Panc1 (cell line): ENCODE measurements at regions not wholly inside any gene's neighbourhood (a gene's known extent, or its start where the extent isn't known, plus 50 kb on each side); places are given as distances from the start of the nearest gene placed in this dataset.

Source experiments
- POLR2AphosphoS5 ChIP-seq: IDR thresholded peaks from 2 replicates; pipeline ENCODE4 v1.6.1; 2012; ENCODE audit warnings: mild to moderate bottlenecking, low read depth, low read length, moderate library complexity
- SIN3A ChIP-seq: IDR thresholded peaks from 2 replicates; pipeline ENCODE4 v1.6.1; 2012; ENCODE audit warnings: low read depth, mild to moderate bottlenecking, low read length, moderate library complexity, borderline replicate concordance; ENCODE audit not compliant: insufficient read depth
- TCF7L2 ChIP-seq: IDR thresholded peaks from 2 replicates; pipeline ENCODE4 v1.6.1; 2011; ENCODE audit warnings: mild to moderate bottlenecking, low read depth, low read length, inconsistent platforms
- TF ChIP-seq, protein P1 (sequence below): fragments of 450-650 bp; IDR thresholded peaks from 2 replicates; pipeline ENCODE4 v1.5.1; 2017; ENCODE audit warnings: mild to moderate bottlenecking
- TF ChIP-seq, protein P2 (sequence below), 2 experiments: IDR thresholded peaks; 2 replicates each; pipeline ENCODE4 v1.6.1; 2011 to 2012; ENCODE audit warnings: low read depth in 2 of 2, control low read depth in 1 of 2, low read length in 1 of 2, mild to moderate bottlenecking in 1 of 2, moderate library complexity in 1 of 2; ENCODE audit not compliant: insufficient read depth in 1 of 2

DNA sequence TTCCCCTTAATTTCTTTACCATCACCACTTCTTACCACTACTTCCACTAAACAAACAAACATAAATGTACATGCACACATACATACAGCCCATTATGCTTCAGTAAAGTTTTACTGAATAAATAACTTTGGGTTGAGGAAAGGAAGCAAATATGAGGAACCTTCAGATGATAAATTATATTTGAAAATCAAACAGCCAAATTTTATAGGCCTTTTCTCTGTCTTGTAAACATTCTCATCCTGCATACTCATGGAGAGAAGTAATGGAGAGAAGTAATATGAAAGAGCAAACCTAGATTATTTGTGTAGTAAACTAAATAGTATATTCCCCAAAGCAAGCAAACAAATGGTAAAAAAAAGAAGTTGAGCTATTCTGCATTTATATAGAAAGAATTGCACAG, 658.3 kb upstream of the RORB start:
- TF ChIP-seq, protein P1, sequence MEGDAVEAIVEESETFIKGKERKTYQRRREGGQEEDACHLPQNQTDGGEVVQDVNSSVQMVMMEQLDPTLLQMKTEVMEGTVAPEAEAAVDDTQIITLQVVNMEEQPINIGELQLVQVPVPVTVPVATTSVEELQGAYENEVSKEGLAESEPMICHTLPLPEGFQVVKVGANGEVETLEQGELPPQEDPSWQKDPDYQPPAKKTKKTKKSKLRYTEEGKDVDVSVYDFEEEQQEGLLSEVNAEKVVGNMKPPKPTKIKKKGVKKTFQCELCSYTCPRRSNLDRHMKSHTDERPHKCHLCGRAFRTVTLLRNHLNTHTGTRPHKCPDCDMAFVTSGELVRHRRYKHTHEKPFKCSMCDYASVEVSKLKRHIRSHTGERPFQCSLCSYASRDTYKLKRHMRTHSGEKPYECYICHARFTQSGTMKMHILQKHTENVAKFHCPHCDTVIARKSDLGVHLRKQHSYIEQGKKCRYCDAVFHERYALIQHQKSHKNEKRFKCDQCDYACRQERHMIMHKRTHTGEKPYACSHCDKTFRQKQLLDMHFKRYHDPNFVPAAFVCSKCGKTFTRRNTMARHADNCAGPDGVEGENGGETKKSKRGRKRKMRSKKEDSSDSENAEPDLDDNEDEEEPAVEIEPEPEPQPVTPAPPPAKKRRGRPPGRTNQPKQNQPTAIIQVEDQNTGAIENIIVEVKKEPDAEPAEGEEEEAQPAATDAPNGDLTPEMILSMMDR: no peak
- no peak for TF ChIP-seq POLR2AphosphoS5
- TF ChIP-seq, protein P2, sequence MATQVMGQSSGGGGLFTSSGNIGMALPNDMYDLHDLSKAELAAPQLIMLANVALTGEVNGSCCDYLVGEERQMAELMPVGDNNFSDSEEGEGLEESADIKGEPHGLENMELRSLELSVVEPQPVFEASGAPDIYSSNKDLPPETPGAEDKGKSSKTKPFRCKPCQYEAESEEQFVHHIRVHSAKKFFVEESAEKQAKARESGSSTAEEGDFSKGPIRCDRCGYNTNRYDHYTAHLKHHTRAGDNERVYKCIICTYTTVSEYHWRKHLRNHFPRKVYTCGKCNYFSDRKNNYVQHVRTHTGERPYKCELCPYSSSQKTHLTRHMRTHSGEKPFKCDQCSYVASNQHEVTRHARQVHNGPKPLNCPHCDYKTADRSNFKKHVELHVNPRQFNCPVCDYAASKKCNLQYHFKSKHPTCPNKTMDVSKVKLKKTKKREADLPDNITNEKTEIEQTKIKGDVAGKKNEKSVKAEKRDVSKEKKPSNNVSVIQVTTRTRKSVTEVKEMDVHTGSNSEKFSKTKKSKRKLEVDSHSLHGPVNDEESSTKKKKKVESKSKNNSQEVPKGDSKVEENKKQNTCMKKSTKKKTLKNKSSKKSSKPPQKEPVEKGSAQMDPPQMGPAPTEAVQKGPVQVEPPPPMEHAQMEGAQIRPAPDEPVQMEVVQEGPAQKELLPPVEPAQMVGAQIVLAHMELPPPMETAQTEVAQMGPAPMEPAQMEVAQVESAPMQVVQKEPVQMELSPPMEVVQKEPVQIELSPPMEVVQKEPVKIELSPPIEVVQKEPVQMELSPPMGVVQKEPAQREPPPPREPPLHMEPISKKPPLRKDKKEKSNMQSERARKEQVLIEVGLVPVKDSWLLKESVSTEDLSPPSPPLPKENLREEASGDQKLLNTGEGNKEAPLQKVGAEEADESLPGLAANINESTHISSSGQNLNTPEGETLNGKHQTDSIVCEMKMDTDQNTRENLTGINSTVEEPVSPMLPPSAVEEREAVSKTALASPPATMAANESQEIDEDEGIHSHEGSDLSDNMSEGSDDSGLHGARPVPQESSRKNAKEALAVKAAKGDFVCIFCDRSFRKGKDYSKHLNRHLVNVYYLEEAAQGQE (IDR thresholded peaks at IDR 0.05; ENCODE audit: insufficient read depth in 1 of 2, low read depth in 2 of 2, low read length in 1 of 2): no peak
- no peak for TF ChIP-seq SIN3A
- TF ChIP-seq TCF7L2: no peak
